Erythroblast (primary cell): ENCODE measurements at regions not wholly inside any gene's neighbourhood (a gene's known extent, or its start where the extent isn't known, plus 50 kb on each side); places are given as distances from the start of the nearest gene placed in this dataset.

Source experiments
- GATA1 ChIP-seq: IDR thresholded peaks from 2 replicates; pipeline ENCODE4 v1.6.1; 2011; ENCODE audit warnings: low read depth, mild to moderate bottlenecking, control low read depth, low read length, moderate library complexity
- POLR2A ChIP-seq: IDR thresholded peaks from 2 replicates; pipeline ENCODE4 v1.6.1; 2011; ENCODE audit warnings: mild to moderate bottlenecking, low read length

DNA sequence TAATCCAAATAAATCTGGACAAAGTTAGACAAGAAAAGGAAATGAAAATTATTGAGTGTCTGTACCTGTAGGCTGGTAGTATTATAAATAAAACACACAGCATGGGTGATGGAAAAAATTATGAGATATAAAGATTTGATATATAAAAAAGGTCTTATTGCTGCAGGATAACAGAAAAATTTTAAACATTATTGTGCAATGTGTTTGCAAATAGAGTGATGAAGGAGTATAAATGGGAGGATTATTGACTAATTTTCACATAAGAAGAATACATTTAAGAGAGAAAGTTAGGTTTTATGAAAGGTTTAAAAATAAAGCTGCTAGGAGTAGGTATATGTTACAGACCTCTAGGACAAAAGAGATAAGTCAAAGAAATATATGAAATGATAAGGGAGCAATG is 336.7 kb upstream of the MAN1A1 start:
- TF ChIP-seq POLR2A (no peak), GATA1 (no peak)
